AG04450 (cell line): ENCODE measurements at regions not wholly inside any gene's neighbourhood (a gene's known extent, or its start where the extent isn't known, plus 50 kb on each side); places are given as distances from the start of the nearest gene placed in this dataset.
A peak's percentile ranks its signal among the peaks of the same experiment; 100 is the strongest.

ENCODE experiments used
- CTCF ChIA-PET: fragments of 300-600, 350-600 bp; formaldehyde crosslinking; extraction: SDS; loops from one replicate; lab custom pipeline; 2022; ENCODE audit warnings: antibody characterized with exemption, inconsistent platforms; lab: Charles Lee
- POLR2A ChIA-PET: fragments of 350-600 bp; formaldehyde crosslinking; extraction: SDS; loops from one replicate; lab custom pipeline; 2021; ENCODE audit warnings: antibody characterized with exemption, inconsistent platforms; lab: Yijun Ruan, JAX
- DNase-seq: peaks from one replicate; pipeline ENCODE4 v3.0.0-alpha.2; 2011; ENCODE audit warnings: low read depth, low spot score
- H3K27ac ChIP-seq: one replicate; pipeline ENCODE4 v1.5.1; 2012; ENCODE audit warnings: low read depth, low read length, control low read depth
- H3K27me3 ChIP-seq: one replicate; pipeline ENCODE4 v1.6.0; 2012; ENCODE audit warnings: low read length; ENCODE audit not compliant: control insufficient read depth, insufficient read depth
- H3K4me3 ChIP-seq: 2 replicates; pipeline ENCODE4 v1.5.1; 2011; ENCODE audit warnings: mild to moderate bottlenecking, low read depth, low read length, control low read depth
- H3K9me3 ChIP-seq: 2 replicates; pipeline ENCODE4 v1.5.1; 2012; ENCODE audit warnings: low read length; ENCODE audit not compliant: control insufficient read depth, insufficient read depth
- CTCF ChIP-seq: IDR thresholded peaks from 2 replicates; pipeline ENCODE4 v1.5.1; 2011; ENCODE audit warnings: low read depth, low read length, control low read depth, inconsistent platforms

GRCh38 chr2:194907569-194907968, 749.5 kb upstream of the SLC39A10 start:
- Histone ChIP-seq H3K27ac (no peak overlapping the region), H3K9me3 (no peaks in the 10 kb centered on the region), H3K27me3 (no peaks in the 10 kb centered on the region), H3K4me3 (no peak overlapping the region)
- CTCF ChIA-PET: no interaction called here
- POLR2A ChIA-PET: no interaction called here
- no peak for DNase-seq
- TF ChIP-seq CTCF: no peak

- no peak for TF ChIP-seq CTCF
- Histone ChIP-seq H3K4me3 (no peak overlapping the region), H3K27ac (no peak overlapping the region), H3K27me3 (no peaks in the 10 kb centered on the region), H3K9me3 (no peaks in the 10 kb centered on the region)
- ChIA-PET POLR2A (no interaction called here), CTCF (no interaction called here)
- DNase-seq: no peak
Observed at GRCh38 chr2:194896871-194897270, 760.2 kb upstream of the SLC39A10 start.

DNA sequence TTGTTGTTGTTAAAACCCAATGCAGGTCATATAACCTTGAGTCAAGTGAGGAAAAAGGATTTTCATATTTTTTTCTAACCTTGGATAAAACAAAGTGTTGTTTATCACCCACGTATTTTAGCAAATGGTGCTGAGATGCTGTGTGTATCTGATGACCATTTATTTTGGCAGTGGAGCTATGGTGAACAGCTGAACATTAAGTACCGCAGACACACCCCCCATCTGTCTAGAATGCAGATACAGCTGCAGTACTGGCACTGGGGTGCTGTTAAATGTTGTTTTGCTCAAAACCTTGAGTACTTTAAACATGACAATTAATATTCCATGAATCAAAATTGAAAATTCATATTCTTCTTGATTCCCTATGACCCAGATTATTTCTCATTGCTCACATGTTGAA, 773.3 kb upstream of the SLC39A10 start:
- Histone ChIP-seq H3K4me3 (no peak overlapping the region), H3K27ac (no peak overlapping the region), H3K27me3 (no peaks in the 10 kb centered on the region), H3K9me3 (no peaks in the 10 kb centered on the region)
- ChIA-PET POLR2A (no interaction called here), CTCF (no interaction called here)
- TF ChIP-seq CTCF: no peak
- no peak for DNase-seq

DNA sequence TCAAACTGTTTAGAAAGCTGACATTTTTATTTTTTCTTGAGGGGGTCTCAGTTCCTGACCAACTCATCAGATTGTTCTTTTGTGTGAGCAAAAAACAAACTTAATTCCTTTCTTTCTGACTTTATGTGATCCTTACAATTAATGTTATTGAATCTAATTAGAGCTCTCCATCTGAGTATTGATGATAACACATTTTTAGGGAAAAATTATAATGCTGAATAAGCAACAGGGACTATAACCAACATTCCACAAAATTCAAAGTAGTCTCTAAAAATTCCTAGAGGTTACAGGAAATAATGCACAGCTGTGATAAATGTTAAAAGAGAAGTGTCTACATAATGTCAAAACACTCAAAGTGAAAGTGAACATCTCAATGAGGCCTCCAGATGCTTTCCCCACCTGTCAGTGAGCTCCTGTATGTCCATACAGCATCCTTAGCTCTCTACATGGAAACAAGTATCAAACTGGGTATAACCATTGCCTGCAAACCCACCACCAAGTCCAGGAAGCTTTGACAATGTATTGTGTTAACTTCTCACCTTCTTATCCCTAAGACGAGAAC, 786.0 kb upstream of the SLC39A10 start:
- Histone ChIP-seq H3K4me3 (no peak overlapping the region), H3K27ac (no peak overlapping the region), H3K9me3 (no peaks in the 10 kb centered on the region), H3K27me3 (no peaks in the 10 kb centered on the region)
- CTCF ChIA-PET: no interaction called here
- DNase-seq: no peak
- POLR2A ChIA-PET: no interaction called here
- no peak for TF ChIP-seq CTCF

DNA sequence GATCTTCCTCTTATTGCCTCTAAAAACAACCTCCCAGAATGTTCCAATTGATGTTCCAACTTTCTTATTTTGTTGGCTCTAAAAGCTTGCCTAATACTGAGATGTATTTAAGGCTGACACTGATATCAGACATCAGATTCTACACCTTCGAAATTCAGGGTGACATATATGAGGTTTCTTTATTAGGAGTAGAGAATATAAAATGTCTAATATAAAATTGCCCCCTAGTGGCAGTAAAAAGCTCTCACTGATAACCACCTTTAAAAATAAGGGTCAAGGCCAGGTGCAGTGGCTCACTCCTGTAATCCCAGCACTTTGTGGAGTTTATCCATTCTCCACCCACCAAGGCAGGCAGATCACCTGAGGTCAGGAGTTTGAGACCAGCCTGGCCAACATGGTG, 789.7 kb upstream of the SLC39A10 start:
- Histone ChIP-seq H3K9me3 (no peaks in the 10 kb centered on the region), H3K27ac (no peak overlapping the region), H3K27me3 (no peaks in the 10 kb centered on the region), H3K4me3 (no peak overlapping the region)
- peak; percentile 58 for TF ChIP-seq CTCF
- no peak for DNase-seq
- ChIA-PET POLR2A (no interaction called here), CTCF (interaction anchor here (0.6 to 1.0 kb wide), 2 partner anchors 20 to 316 kb away, joined by 3 read pairs; no protein-coding TSS in a partner anchor)
